ENCODE measurements at regions not wholly inside any gene's neighbourhood (a gene's known extent, or its start where the extent isn't known, plus 50 kb on each side); places are given as distances from the start of the nearest gene placed in this dataset.

- TF ChIP-seq POLR2A (IDR thresholded peaks at IDR 0.05; ENCODE audit: insufficient read depth in 1 of 2, low read depth in 2 of 2, low read length in 2 of 2), result no peak
- TF ChIP-seq JUN (CRISPR knock-in tag; IDR thresholded peaks at IDR 0.05), result no peak
These were observed 211.4 kb upstream of the CDH11 start for GRCh38 chr16:65333283-65333682.
